CD14-positive monocyte (primary cell): ENCODE measurements at regions not wholly inside any gene's neighbourhood (a gene's known extent, or its start where the extent isn't known, plus 50 kb on each side); places are given as distances from the start of the nearest gene placed in this dataset.

Experiments used
- DNase-seq, 3 donors: peaks; one replicate each; pipeline ENCODE4 v3.0.0-alpha.2; 2011 to 2022
- H2AFZ ChIP-seq: 2 replicates; pipeline ENCODE4 v1.6.0; 2012; ENCODE audit warnings: mild to moderate bottlenecking, low read depth, low read length, inconsistent platforms; ENCODE audit not compliant: insufficient read depth, poor library complexity, severe bottlenecking
- H3K27ac ChIP-seq, 2 donors: 1 replicate in 1 of 2; 2 replicates in 1 of 2; pipeline ENCODE4 v1.5.1; 2012 to 2013; ENCODE audit warnings: low read length in 2 of 2, control low read depth in 1 of 2, inconsistent platforms in 1 of 2, low read depth in 1 of 2, mild to moderate bottlenecking in 1 of 2
- H3K27me3 ChIP-seq, 2 donors: one replicate each; pipeline versions ENCODE4 v1.6.0 to v1.6.1; 2011 to 2013; ENCODE audit warnings: low read length in 2 of 2; ENCODE audit not compliant: control insufficient read depth in 2 of 2, insufficient read depth in 2 of 2
- H3K36me3 ChIP-seq, 2 donors: replicated peaks in 1 of 2; 1 replicate in 1 of 2; 2 replicates in 1 of 2; pipeline versions ENCODE4 v1.5.1 to v1.6.1; 2012 to 2013; ENCODE audit warnings: low read length in 2 of 2, control low read depth in 1 of 2, inconsistent platforms in 1 of 2, mild to moderate bottlenecking in 1 of 2; ENCODE audit not compliant: insufficient read depth in 2 of 2, control insufficient read depth in 1 of 2
- H3K4me1 ChIP-seq, 2 donors: 1 replicate in 1 of 2; 2 replicates in 1 of 2; pipeline versions ENCODE4 v1.5.1 to v1.6.1; 2012 to 2013; ENCODE audit warnings: low read length in 2 of 2, control low read depth in 1 of 2, inconsistent platforms in 1 of 2, mild to moderate bottlenecking in 1 of 2, moderate library complexity in 1 of 2; ENCODE audit not compliant: insufficient read depth in 2 of 2, control insufficient read depth in 1 of 2
- H3K4me2 ChIP-seq: replicated peaks from 2 replicates; pipeline ENCODE3; 2012; ENCODE audit warnings: low read length, moderate library complexity, mild to moderate bottlenecking; ENCODE audit not compliant: poor library complexity, severe bottlenecking; ENCODE audit errors: extremely low read depth
- H3K4me3 ChIP-seq, 3 experiments: fragments of 200-600 bp in 1 of 3; sonication (generic) in 1 of 3; replicated peaks in 1 of 3; 1 replicate in 2 of 3; 2 replicates in 1 of 3; pipeline ENCODE4 v1.5.1; 2011 to 2013; ENCODE audit warnings: low read length in 3 of 3, mild to moderate bottlenecking in 3 of 3, control low read depth in 2 of 3, low read depth in 2 of 3, inconsistent platforms in 1 of 3, moderate library complexity in 1 of 3
- H3K79me2 ChIP-seq: 2 replicates; pipeline ENCODE4 v1.6.0; 2012; ENCODE audit warnings: mild to moderate bottlenecking, control low read depth, inconsistent platforms, low read length, moderate library complexity; ENCODE audit not compliant: insufficient read depth
- H3K9ac ChIP-seq: 2 replicates; pipeline ENCODE4 v1.6.0; 2017; ENCODE audit warnings: low read length, mild to moderate bottlenecking; ENCODE audit not compliant: insufficient read depth, poor library complexity, severe bottlenecking
- H3K9me3 ChIP-seq, 2 donors: replicated peaks in 1 of 2; 1 replicate in 1 of 2; 2 replicates in 1 of 2; pipeline versions ENCODE4 v1.5.1 to v1.6.1; 2012 to 2013; ENCODE audit warnings: low read length in 2 of 2, control low read depth in 1 of 2; ENCODE audit not compliant: control insufficient read depth in 1 of 2, insufficient read depth in 1 of 2
- H4K20me1 ChIP-seq: 2 replicates; pipeline ENCODE4 v1.6.0; 2012; ENCODE audit warnings: mild to moderate bottlenecking, low read length, control low read depth, moderate library complexity; ENCODE audit not compliant: insufficient read depth
- H3K27ac Mint-ChIP-seq, 7 donors: one replicate each; pipeline ENCODE4 v1.8.0; 2020; ENCODE audit warnings: mild to moderate bottlenecking in 7 of 7, mixed read lengths in 7 of 7, moderate library complexity in 6 of 7, inconsistent platforms in 2 of 7
- H3K27me3 Mint-ChIP-seq, 3 donors: one replicate each; pipeline ENCODE4 v1.8.0; 2021 to 2022; ENCODE audit warnings: low read depth in 3 of 3, mild to moderate bottlenecking in 3 of 3, mixed read lengths in 3 of 3, moderate library complexity in 3 of 3, inconsistent platforms in 1 of 3
- H3K36me3 Mint-ChIP-seq, 2 donors: one replicate each; pipeline ENCODE4 v1.8.0; 2020; ENCODE audit warnings: mixed read lengths in 2 of 2, inconsistent platforms in 1 of 2, mild to moderate bottlenecking in 1 of 2
- H3K4me1 Mint-ChIP-seq: one replicate; pipeline ENCODE4 v1.8.0; 2020; ENCODE audit warnings: mild to moderate bottlenecking, mixed read lengths
- H3K4me3 Mint-ChIP-seq, 2 donors: one replicate each; pipeline ENCODE4 v1.8.0; 2020; ENCODE audit warnings: mild to moderate bottlenecking in 2 of 2, mixed read lengths in 2 of 2, moderate library complexity in 1 of 2
- H3K9me3 Mint-ChIP-seq, 7 donors: one replicate each; pipeline ENCODE4 v1.8.0; 2020 to 2022; ENCODE audit warnings: mixed read lengths in 7 of 7, mild to moderate bottlenecking in 6 of 7, moderate library complexity in 6 of 7, inconsistent platforms in 2 of 7
- CTCF ChIP-seq: fragments of 200-600 bp; IDR thresholded peaks from one replicate; pipeline ENCODE4 v1.8.0; 2022; ENCODE audit warnings: antibody characterized with exemption, mild to moderate bottlenecking
- intact Hi-C, 2 donors: fragments of 100-400 bp; cut with micrococcal nuclease; formaldehyde crosslinking; loops; one replicate each; pipeline versions ENCODE4 v1.15.0 to v1.15.1; 2023

- Histone ChIP-seq H3K4me3 (no peak overlapping the region), H3K79me2 (no peaks in the 10 kb centered on the region), H4K20me1 (no peaks in the 10 kb centered on the region), H3K27ac (no peak overlapping the region), H3K4me1 (no peaks in the 10 kb centered on the region), H3K27me3 (no peaks in the 10 kb centered on the region), H3K4me2 (no peak overlapping the region), H3K9ac (no peak overlapping the region), H2AFZ (no peak overlapping the region), H3K9me3 (no peaks in the 10 kb centered on the region), H3K36me3 (no peaks in the 10 kb centered on the region)
- no peak for TF ChIP-seq CTCF
- Mint-ChIP-seq H3K4me3 (no peak overlapping the region), H3K4me1 (no peaks in the 10 kb centered on the region), H3K27me3 (peaks cover 0 to 3% (median 1%) of the 10 kb centered on the region in 3 donors), H3K27ac (no peak overlapping the region), H3K9me3 (peaks cover 2 to 7% (median 2%) of the 10 kb centered on the region in 7 donors), H3K36me3 (no peaks in the 10 kb centered on the region)
- DNase-seq = no peak
- intact Hi-C loops = no loop called here
Measured at GRCh38 chr12:107973950-107974349, 155.1 kb upstream of the WSCD2 start.

GRCh38 chr12:107976331-107976730, 152.8 kb upstream of the WSCD2 start:
- Histone ChIP-seq H3K27me3 (no peaks in the 10 kb centered on the region), H3K4me3 (no peak overlapping the region), H4K20me1 (no peaks in the 10 kb centered on the region), H3K79me2 (no peaks in the 10 kb centered on the region), H2AFZ (no peak overlapping the region), H3K9me3 (no peaks in the 10 kb centered on the region), H3K4me1 (no peaks in the 10 kb centered on the region), H3K27ac (no peak overlapping the region), H3K4me2 (no peak overlapping the region), H3K36me3 (no peaks in the 10 kb centered on the region), H3K9ac (no peak overlapping the region)
- no peak for TF ChIP-seq CTCF
- Mint-ChIP-seq H3K36me3 (no peaks in the 10 kb centered on the region), H3K27me3 (peaks cover 0 to 2% (median 1%) of the 10 kb centered on the region in 3 donors), H3K4me1 (no peaks in the 10 kb centered on the region), H3K27ac (no peak overlapping the region), H3K9me3 (peaks cover 2 to 7% (median 2%) of the 10 kb centered on the region in 7 donors), H3K4me3 (no peak overlapping the region)
- intact Hi-C loops = no loop called here
- DNase-seq = no peak
